HG02885 (cell line): ENCODE measurements at regions not wholly inside any gene's neighbourhood (a gene's known extent, or its start where the extent isn't known, plus 50 kb on each side); places are given as distances from the start of the nearest gene placed in this dataset.

Experiments
- ATAC-seq: cut with Tn5 transposase; IDR thresholded peaks from one replicate; pipeline ENCODE4 v1.9.1; 2021; ENCODE audit warnings: mild to moderate bottlenecking; ENCODE audit not compliant: unreplicated experiment, poor library complexity

GRCh38 chr4:60759518-60760245 is 440.4 kb upstream of the ADGRL3 start:
- no peak for ATAC-seq

GRCh38 chr4:60780874-60781273 is 419.3 kb upstream of the ADGRL3 start:
- ATAC-seq: no peak

GRCh38 chr4:60790608-60791007 is 409.5 kb upstream of the ADGRL3 start:
- ATAC-seq: no peak

- no peak for ATAC-seq
These were observed 405.8 kb upstream of the ADGRL3 start for GRCh38 chr4:60794372-60794771.

GRCh38 chr4:60799214-60799613 is 400.9 kb upstream of the ADGRL3 start:
- ATAC-seq: no peak

- no peak for ATAC-seq
These were observed 399.4 kb upstream of the ADGRL3 start for GRCh38 chr4:60800701-60801100.

- peak; percentile 73 for ATAC-seq
These were observed 394.4 kb upstream of the ADGRL3 start for GRCh38 chr4:60805500-60806313.

- no peak for ATAC-seq
These were observed 391.2 kb upstream of the ADGRL3 start for GRCh38 chr4:60808726-60809485.

- no peak for ATAC-seq
These were observed 390.7 kb upstream of the ADGRL3 start for GRCh38 chr4:60809486-60809800.

GRCh38 chr4:60812811-60813210 is 387.3 kb upstream of the ADGRL3 start:
- ATAC-seq: no peak

GRCh38 chr4:60814549-60814948 is 385.6 kb upstream of the ADGRL3 start:
- no peak for ATAC-seq

GRCh38 chr4:60817609-60818008 is 382.5 kb upstream of the ADGRL3 start:
- no peak for ATAC-seq

- ATAC-seq: no peak
These were observed 377.1 kb upstream of the ADGRL3 start for GRCh38 chr4:60822986-60823385.

- no peak for ATAC-seq
These were observed 360.1 kb upstream of the ADGRL3 start for GRCh38 chr4:60840020-60840419.

- ATAC-seq: no peak
These were observed 353.4 kb upstream of the ADGRL3 start for GRCh38 chr4:60846678-60847077.

- no peak for ATAC-seq
These were observed 352.5 kb upstream of the ADGRL3 start for GRCh38 chr4:60847614-60848013.

GRCh38 chr4:60857130-60857753 is 342.9 kb upstream of the ADGRL3 start:
- no peak for ATAC-seq

GRCh38 chr4:60863442-60863841 is 336.7 kb upstream of the ADGRL3 start:
- ATAC-seq: no peak

- no peak for ATAC-seq
These were observed 334.9 kb upstream of the ADGRL3 start for GRCh38 chr4:60865273-60865672.

GRCh38 chr4:60868232-60868960 is 331.7 kb upstream of the ADGRL3 start:
- ATAC-seq: no peak
